EH (cell line): ENCODE measurements at regions not wholly inside any gene's neighbourhood (a gene's known extent, or its start where the extent isn't known, plus 50 kb on each side); places are given as distances from the start of the nearest gene placed in this dataset.
A peak's percentile ranks its signal among the peaks of the same experiment; 100 is the strongest.

Source experiments
- DNase-seq: peaks from one replicate; pipeline ENCODE4 v3.0.0-alpha.2; 2015; ENCODE audit warnings: low read depth

GRCh38 chr5:174291162-174291561, 245.7 kb downstream of the NSG2 start:
- DNase-seq = no peak

- no peak for DNase-seq
These were observed 246.8 kb downstream of the NSG2 start for GRCh38 chr5:174292348-174292747.

- DNase-seq = no peak
These were observed 247.5 kb downstream of the NSG2 start for GRCh38 chr5:174293006-174293405.

GRCh38 chr5:174293481-174293880, 248.0 kb downstream of the NSG2 start:
- no peak for DNase-seq

GRCh38 chr5:174294891-174295620, 249.6 kb downstream of the NSG2 start:
- no peak for DNase-seq

GRCh38 chr5:174295702-174296436, 250.4 kb downstream of the NSG2 start:
- DNase-seq = peak; percentile 29

GRCh38 chr5:174300118-174300940, 254.8 kb downstream of the NSG2 start:
- DNase-seq = no peak

GRCh38 chr5:174300941-174301761, 255.6 kb downstream of the NSG2 start:
- no peak for DNase-seq

GRCh38 chr5:174301848-174302625, 256.5 kb downstream of the NSG2 start:
- DNase-seq = no peak

GRCh38 chr5:174303035-174303434, 257.5 kb downstream of the NSG2 start:
- DNase-seq = no peak

- no peak for DNase-seq
These were observed 258.0 kb downstream of the NSG2 start for GRCh38 chr5:174303437-174304045.

- DNase-seq = no peak
These were observed 259.8 kb downstream of the NSG2 start for GRCh38 chr5:174305241-174305681.

- peak; percentile 70 for DNase-seq
These were observed 261.0 kb downstream of the NSG2 start for GRCh38 chr5:174306345-174307030.

GRCh38 chr5:174307031-174307408, 261.5 kb downstream of the NSG2 start:
- DNase-seq = no peak

- DNase-seq = no peak
These were observed 262.3 kb downstream of the NSG2 start for GRCh38 chr5:174307656-174308271.

- DNase-seq = no peak
These were observed 263.8 kb downstream of the NSG2 start for GRCh38 chr5:174309131-174309795.

- DNase-seq = no peak
These were observed 264.7 kb downstream of the NSG2 start for GRCh38 chr5:174310243-174310642.

GRCh38 chr5:174310706-174311105, 265.2 kb downstream of the NSG2 start:
- DNase-seq = no peak

GRCh38 chr5:174311121-174311520, 265.6 kb downstream of the NSG2 start:
- no peak for DNase-seq
